ENCODE measurements at regions not wholly inside any gene's neighbourhood (a gene's known extent, or its start where the extent isn't known, plus 50 kb on each side); places are given as distances from the start of the nearest gene placed in this dataset.

DNA sequence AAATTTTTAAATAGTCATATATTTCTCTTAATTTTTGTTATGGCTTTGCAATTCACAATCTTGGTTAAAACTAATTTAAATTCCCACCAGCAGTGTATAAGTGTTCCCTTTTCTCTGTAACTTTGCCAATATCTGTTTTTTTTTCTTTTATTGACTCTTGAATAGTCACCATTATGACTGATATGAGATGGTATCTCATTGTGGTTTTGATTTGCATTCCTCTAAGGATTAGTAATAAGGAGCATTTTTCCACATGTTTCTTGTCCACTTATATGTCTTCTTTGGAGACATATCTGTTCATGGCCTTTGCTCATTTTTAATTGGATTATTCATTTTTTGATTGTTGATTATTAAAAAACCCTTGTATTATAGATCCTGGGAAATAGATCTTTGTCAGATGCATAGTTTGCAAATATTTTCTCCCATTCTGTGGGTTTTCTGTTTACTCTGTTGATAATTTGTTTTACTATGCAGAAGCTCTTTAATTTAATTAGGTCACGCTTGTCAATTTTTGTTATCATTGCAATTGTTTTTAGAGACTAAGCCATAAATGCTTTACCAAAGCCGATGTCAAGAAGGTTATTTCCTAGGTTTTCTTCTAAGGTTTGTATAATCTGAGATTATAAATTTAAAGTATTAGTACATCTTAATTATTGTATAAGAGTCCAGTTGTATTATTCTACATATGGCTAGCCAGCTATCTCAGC, 610.9 kb downstream of the CHSY3 start:
- TF ChIP-seq SP1 (IDR thresholded peaks at IDR 0.05; ENCODE audit: low read depth, low read length) (no peak), CTCF (IDR thresholded peaks at IDR 0.05 in 2 of 3, conservative IDR thresholded peaks at IDR 0.05 in 1 of 3; ENCODE audit: control insufficient read depth in 2 of 3, extremely low read depth in 1 of 3, insufficient read depth in 1 of 3, low read depth in 3 of 3, low read length in 3 of 3) (no peak), SIN3A (IDR thresholded peaks at IDR 0.05; ENCODE audit: low read depth, low read length) (no peak), CEBPB (IDR thresholded peaks at IDR 0.05; ENCODE audit: borderline replicate concordance in 1 of 2, low read depth in 2 of 2, low read length in 2 of 2) (no peak), TCF7 (IDR thresholded peaks at IDR 0.05; ENCODE audit: borderline replicate concordance) (no peak), NR2C1 (IDR thresholded peaks at IDR 0.05) (no peak), HDAC6 (IDR thresholded peaks at IDR 0.05; ENCODE audit: unreplicated experiment) (no peak), ZNF687 (IDR thresholded peaks at IDR 0.05) (no peak), CHD2 (IDR thresholded peaks at IDR 0.05; ENCODE audit: borderline replicate concordance, low read depth, low read length) (no peak), ZZZ3 (IDR thresholded peaks at IDR 0.05; ENCODE audit: control insufficient read depth, insufficient read length, low read depth) (no peak), FOXM1 (IDR thresholded peaks at IDR 0.05; ENCODE audit: low read depth, low read length) (no peak), NFYA (IDR thresholded peaks at IDR 0.05; ENCODE audit: borderline replicate concordance, low read depth, low read length) (no peak)
- TF ChIP-seq, protein P1, sequence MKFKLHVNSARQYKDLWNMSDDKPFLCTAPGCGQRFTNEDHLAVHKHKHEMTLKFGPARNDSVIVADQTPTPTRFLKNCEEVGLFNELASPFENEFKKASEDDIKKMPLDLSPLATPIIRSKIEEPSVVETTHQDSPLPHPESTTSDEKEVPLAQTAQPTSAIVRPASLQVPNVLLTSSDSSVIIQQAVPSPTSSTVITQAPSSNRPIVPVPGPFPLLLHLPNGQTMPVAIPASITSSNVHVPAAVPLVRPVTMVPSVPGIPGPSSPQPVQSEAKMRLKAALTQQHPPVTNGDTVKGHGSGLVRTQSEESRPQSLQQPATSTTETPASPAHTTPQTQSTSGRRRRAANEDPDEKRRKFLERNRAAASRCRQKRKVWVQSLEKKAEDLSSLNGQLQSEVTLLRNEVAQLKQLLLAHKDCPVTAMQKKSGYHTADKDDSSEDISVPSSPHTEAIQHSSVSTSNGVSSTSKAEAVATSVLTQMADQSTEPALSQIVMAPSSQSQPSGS (IDR thresholded peaks at IDR 0.05; ENCODE audit: low read length) = no peak
- TF ChIP-seq, protein P2, sequence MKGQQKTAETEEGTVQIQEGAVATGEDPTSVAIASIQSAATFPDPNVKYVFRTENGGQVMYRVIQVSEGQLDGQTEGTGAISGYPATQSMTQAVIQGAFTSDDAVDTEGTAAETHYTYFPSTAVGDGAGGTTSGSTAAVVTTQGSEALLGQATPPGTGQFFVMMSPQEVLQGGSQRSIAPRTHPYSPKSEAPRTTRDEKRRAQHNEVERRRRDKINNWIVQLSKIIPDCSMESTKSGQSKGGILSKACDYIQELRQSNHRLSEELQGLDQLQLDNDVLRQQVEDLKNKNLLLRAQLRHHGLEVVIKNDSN (IDR thresholded peaks at IDR 0.05; ENCODE audit: borderline replicate concordance, extremely low read length, insufficient read depth, low read depth, low read length) = no peak
